Neural progenitor cell (in vitro differentiated cells): ENCODE measurements at regions not wholly inside any gene's neighbourhood (a gene's known extent, or its start where the extent isn't known, plus 50 kb on each side); places are given as distances from the start of the nearest gene placed in this dataset.
A peak's percentile ranks its signal among the peaks of the same experiment; 100 is the strongest.

ENCODE experiments used
- DNase-seq: peaks from one replicate; pipeline ENCODE4 v3.0.0-alpha.2; 2016; ENCODE audit warnings: low spot score
- H2AFZ ChIP-seq: fragments of 200-600 bp; sonication (generic); replicated peaks from 2 replicates; pipeline ENCODE4 v1.6.1; 2016; ENCODE audit warnings: antibody characterized with exemption
- H3F3A ChIP-seq: fragments of 200-600 bp; sonication (generic); 2 replicates; pipeline ENCODE4 v1.6.1; 2016; ENCODE audit warnings: antibody characterized with exemption, low read depth
- H3K27ac ChIP-seq: fragments of 200-600 bp; sonication (generic); 2 replicates; pipeline ENCODE4 v1.5.1; 2016; ENCODE audit warnings: mild to moderate bottlenecking
- H3K27me3 ChIP-seq: fragments of 200-600 bp; sonication (generic); 2 replicates; pipeline ENCODE4 v1.6.1; 2016; ENCODE audit warnings: mild to moderate bottlenecking, moderate library complexity
- H3K36me3 ChIP-seq: fragments of 200-600 bp; sonication (generic); 2 replicates; pipeline ENCODE4 v1.5.1; 2016
- H3K4me1 ChIP-seq: fragments of 200-600 bp; sonication (generic); 2 replicates; pipeline ENCODE4 v1.6.1; 2016; ENCODE audit warnings: mixed run types
- H3K4me2 ChIP-seq: fragments of 200-600 bp; sonication (generic); 2 replicates; pipeline ENCODE4 v1.6.1; 2016
- H3K4me3 ChIP-seq: fragments of 200-600 bp; sonication (generic); 2 replicates; pipeline ENCODE4 v1.5.1; 2016
- H3K79me2 ChIP-seq: fragments of 200-600 bp; sonication (generic); 2 replicates; pipeline ENCODE4 v1.6.1; 2016; ENCODE audit warnings: low read depth
- H3K9ac ChIP-seq: fragments of 200-600 bp; sonication (generic); 2 replicates; pipeline ENCODE4 v1.6.1; 2016
- H3K9me3 ChIP-seq: fragments of 200-600 bp; sonication (generic); 2 replicates; pipeline ENCODE4 v1.5.1; 2016; ENCODE audit warnings: low read depth
- H4K20me1 ChIP-seq: fragments of 200-600 bp; sonication (generic); 2 replicates; pipeline ENCODE4 v1.6.1; 2016; ENCODE audit warnings: low read depth
- H3K27ac Mint-ChIP-seq: 3 replicates; pipeline ENCODE4 v1.8.0; 2021; ENCODE audit warnings: mixed read lengths
- H3K27me3 Mint-ChIP-seq: 2 replicates; pipeline ENCODE4 v1.8.0; 2022; ENCODE audit warnings: low read depth, mild to moderate bottlenecking, inconsistent platforms, moderate library complexity, mixed read lengths; ENCODE audit not compliant: insufficient read depth
- H3K36me3 Mint-ChIP-seq: 3 replicates; pipeline ENCODE4 v1.8.0; 2021; ENCODE audit warnings: mixed read lengths
- H3K4me1 Mint-ChIP-seq: 3 replicates; pipeline ENCODE4 v1.8.0; 2021; ENCODE audit warnings: mixed read lengths
- H3K4me3 Mint-ChIP-seq: 3 replicates; pipeline ENCODE4 v1.8.0; 2021; ENCODE audit warnings: mild to moderate bottlenecking, moderate library complexity, mixed read lengths
- H3K9me3 Mint-ChIP-seq: 3 replicates; pipeline ENCODE4 v1.8.0; 2020; ENCODE audit warnings: mixed read lengths
- CTCF ChIP-seq: fragments of 200-600 bp; sonication (generic); IDR thresholded peaks from 2 replicates; pipeline ENCODE4 v1.5.1; 2017; ENCODE audit warnings: antibody characterized with exemption, mild to moderate bottlenecking
- EZH2 ChIP-seq: fragments of 200-600 bp; sonication (generic); IDR thresholded peaks from 2 replicates; pipeline ENCODE4 v1.6.1; 2017; ENCODE audit warnings: antibody characterized with exemption, mild to moderate bottlenecking, moderate library complexity
- EZH2phosphoT487 ChIP-seq: fragments of 200-600 bp; sonication (generic); IDR thresholded peaks from 2 replicates; pipeline ENCODE4 v1.6.1; 2017; ENCODE audit warnings: antibody characterized with exemption

DNA sequence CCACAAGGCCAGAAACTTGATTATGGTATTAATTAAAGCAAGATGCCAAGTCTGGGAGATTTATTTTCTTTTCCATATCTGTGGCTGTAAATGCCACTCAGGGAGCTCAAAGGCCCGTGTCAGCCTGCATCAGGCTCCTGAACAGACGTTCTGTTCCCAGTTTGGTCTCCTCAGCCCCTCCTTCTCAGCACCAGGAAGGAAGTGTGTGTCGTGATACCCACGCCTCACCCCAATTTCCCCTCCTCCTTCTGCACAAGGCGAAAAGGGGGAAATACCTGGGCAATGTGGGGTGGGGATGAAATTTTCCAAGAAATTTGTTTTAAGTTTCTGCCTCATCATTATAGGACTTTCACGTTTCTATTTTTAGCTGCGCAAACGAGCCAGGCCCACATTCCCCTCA, 112.0 kb downstream of the SYF2 start:
- H4K20me1 ChIP-seq, result no peaks in the 10 kb centered on the region

GRCh38 chr1:25118546-25118945, 113.8 kb downstream of the SYF2 start:
- Histone ChIP-seq H3K4me1 (no peaks in the 10 kb centered on the region), H3K9ac (no peak overlapping the region), H3F3A (no peaks in the 10 kb centered on the region), H3K9me3 (no peaks in the 10 kb centered on the region), H3K79me2 (no peaks in the 10 kb centered on the region), H4K20me1 (no peaks in the 10 kb centered on the region), H3K4me2 (no peak overlapping the region), H3K27ac (no peak overlapping the region), H3K27me3 (no peaks in the 10 kb centered on the region), H2AFZ (no peak overlapping the region), H3K36me3 (no peaks in the 10 kb centered on the region), H3K4me3 (no peak overlapping the region)
- no peaks in the 10 kb centered on the region for H3K9me3 Mint-ChIP-seq
- no peak for DNase-seq
- H3K27me3 Mint-ChIP-seq, result peaks cover 7% of the 10 kb centered on the region
- no peaks in the 10 kb centered on the region for H3K36me3 Mint-ChIP-seq
- H3K4me1 Mint-ChIP-seq, result no peaks in the 10 kb centered on the region
- no peak overlapping the region for H3K4me3 Mint-ChIP-seq
- H3K27ac Mint-ChIP-seq, result no peak overlapping the region
- TF ChIP-seq EZH2phosphoT487 (no peak), EZH2 (no peak), CTCF (no peak)

More for the DNA sequence above, 112.0 kb downstream of the SYF2 start:
- no peak overlapping the region for H2AFZ ChIP-seq
- H3K4me3 Mint-ChIP-seq, result no peak overlapping the region
- no peak for DNase-seq
- no peaks in the 10 kb centered on the region for H3K79me2 ChIP-seq
- H3K4me1 ChIP-seq, result no peaks in the 10 kb centered on the region
- H3K9me3 Mint-ChIP-seq, result no peaks in the 10 kb centered on the region
- no peak overlapping the region for H3K4me2 ChIP-seq
- H3K36me3 Mint-ChIP-seq, result no peaks in the 10 kb centered on the region
- H3K4me3 ChIP-seq, result no peak overlapping the region
- H3K36me3 ChIP-seq, result no peaks in the 10 kb centered on the region
- H3K27me3 ChIP-seq, result no peaks in the 10 kb centered on the region
- H3K27ac Mint-ChIP-seq, result no peak overlapping the region
- no peaks in the 10 kb centered on the region for H3F3A ChIP-seq
- no peak for TF ChIP-seq CTCF
- H3K9me3 ChIP-seq, result no peaks in the 10 kb centered on the region
- H3K9ac ChIP-seq, result no peak overlapping the region
- H3K27ac ChIP-seq, result no peak overlapping the region
- H3K4me1 Mint-ChIP-seq, result no peaks in the 10 kb centered on the region
- peaks cover 7% of the 10 kb centered on the region for H3K27me3 Mint-ChIP-seq

DNA sequence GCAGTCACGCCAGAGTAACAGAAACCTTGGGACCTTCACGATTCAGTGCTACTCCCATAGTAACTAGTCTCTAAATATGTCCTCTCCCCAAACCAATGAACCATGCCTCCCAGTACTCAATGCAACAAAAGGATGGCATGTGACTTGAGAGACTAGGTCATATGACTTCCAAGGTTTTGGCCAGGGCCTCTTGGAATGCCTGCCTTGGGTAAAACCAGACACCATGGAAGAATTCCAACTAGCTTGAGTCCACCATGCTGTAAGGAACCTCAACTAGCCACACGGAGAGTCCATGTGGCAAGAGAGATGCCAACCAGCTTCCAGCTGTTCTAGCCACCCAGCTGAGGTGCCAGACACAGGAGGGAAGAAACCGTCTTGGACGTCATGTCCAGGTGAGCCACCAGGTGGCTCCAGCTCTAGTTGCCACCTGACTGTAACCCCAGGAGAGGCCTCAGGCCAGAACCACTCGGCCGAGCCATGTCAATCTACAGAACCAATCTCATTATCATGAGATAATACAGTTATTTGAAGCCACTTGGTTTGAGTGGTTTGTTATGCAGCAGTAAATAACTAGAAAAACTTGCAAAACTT, 115.0 kb downstream of the SYF2 start:
- Histone ChIP-seq H3K4me3 (no peak overlapping the region), H3K79me2 (no peaks in the 10 kb centered on the region), H3F3A (no peaks in the 10 kb centered on the region), H3K9me3 (no peaks in the 10 kb centered on the region), H2AFZ (peak overlapping the region; percentile 6), H3K9ac (no peak overlapping the region), H3K4me1 (no peaks in the 10 kb centered on the region), H3K4me2 (no peak overlapping the region), H3K36me3 (no peaks in the 10 kb centered on the region), H3K27me3 (no peaks in the 10 kb centered on the region), H3K27ac (no peak overlapping the region), H4K20me1 (no peaks in the 10 kb centered on the region)
- Mint-ChIP-seq H3K27ac (no peak overlapping the region), H3K9me3 (no peaks in the 10 kb centered on the region), H3K27me3 (peaks cover 9% of the 10 kb centered on the region), H3K4me1 (no peaks in the 10 kb centered on the region), H3K36me3 (no peaks in the 10 kb centered on the region), H3K4me3 (no peak overlapping the region)
- DNase-seq, result peak; percentile 33
- TF ChIP-seq EZH2, result no peak
- no peak for TF ChIP-seq EZH2phosphoT487
- peak; percentile 50 for TF ChIP-seq CTCF
